AG04449 (cell line): ENCODE measurements at regions not wholly inside any gene's neighbourhood (a gene's known extent, or its start where the extent isn't known, plus 50 kb on each side); places are given as distances from the start of the nearest gene placed in this dataset.

Source experiments
- CTCF ChIA-PET: fragments of 350-600 bp; formaldehyde crosslinking; extraction: SDS; loops from one replicate; lab custom pipeline; 2021; ENCODE audit warnings: antibody characterized with exemption; lab: Yijun Ruan, JAX
- POLR2A ChIA-PET: fragments of 400-600, 350-600 bp; formaldehyde crosslinking; extraction: SDS; loops from one replicate; lab custom pipeline; 2020; ENCODE audit warnings: antibody characterized with exemption, inconsistent platforms; lab: Yijun Ruan, JAX
- DNase-seq: peaks from one replicate; pipeline ENCODE4 v3.0.0-alpha.2; 2010; ENCODE audit warnings: low read depth, low spot score
- H3K4me3 ChIP-seq: 2 replicates; pipeline ENCODE4 v1.5.1; 2011; ENCODE audit warnings: low read depth, mild to moderate bottlenecking, control low read depth, low read length
- CTCF ChIP-seq: IDR thresholded peaks from one replicate; pipeline ENCODE4 v1.5.1; 2011; ENCODE audit warnings: mild to moderate bottlenecking, moderate library complexity, low read length, control low read depth, inconsistent platforms; ENCODE audit not compliant: insufficient read depth; ENCODE audit errors: missing control alignments

DNA sequence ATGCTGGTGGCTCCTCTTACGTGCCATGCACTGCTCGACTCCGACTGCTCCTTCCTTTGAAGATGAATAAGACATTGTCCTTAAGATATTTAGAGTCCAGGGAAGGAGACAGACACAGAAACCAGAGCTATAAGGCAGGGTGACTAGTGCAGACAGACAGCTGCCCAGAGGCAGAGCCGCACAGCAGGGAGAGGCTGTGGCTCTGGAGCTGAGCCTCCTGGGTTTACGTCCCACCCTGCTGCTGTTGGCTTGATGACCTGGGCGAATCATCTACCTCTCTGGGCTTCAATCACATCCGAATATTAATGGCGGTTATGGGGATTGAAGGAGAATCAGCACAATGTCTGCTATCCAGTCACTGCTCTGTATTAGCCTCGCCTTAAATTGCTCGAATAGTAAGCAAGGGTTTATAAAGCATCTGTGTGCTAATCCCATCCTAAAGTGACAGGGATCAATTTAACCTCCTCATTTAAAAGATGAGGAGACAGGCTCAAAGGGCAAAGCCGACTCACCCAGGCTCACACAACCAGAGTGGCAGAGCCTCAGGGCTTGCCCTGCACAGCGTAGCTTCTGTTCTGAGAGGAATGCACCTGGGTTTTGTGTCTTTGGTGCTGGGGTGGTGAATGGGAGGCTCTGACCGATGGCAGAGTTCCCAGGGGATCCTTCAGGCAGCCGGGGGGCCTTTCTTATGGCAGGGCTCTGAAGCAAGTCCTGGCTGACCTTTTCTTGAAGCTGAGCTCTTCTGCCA is 284.1 kb downstream of the MYCN start:
- no peak overlapping the region for H3K4me3 ChIP-seq
- ChIA-PET CTCF (no interaction called here), POLR2A (no interaction called here)
- TF ChIP-seq CTCF: no peak
- DNase-seq: no peak

GRCh38 chr2:16223841-16224177 is 283.5 kb downstream of the MYCN start:
- ChIA-PET CTCF (no interaction called here), POLR2A (no interaction called here)
- no peak for DNase-seq

GRCh38 chr2:16223161-16223840 is 283.0 kb downstream of the MYCN start:
- no peak for DNase-seq
- ChIA-PET POLR2A (no interaction called here), CTCF (no interaction called here)
- TF ChIP-seq CTCF: no peak
- no peak overlapping the region for H3K4me3 ChIP-seq

More at GRCh38 chr2:16223841-16224177, 283.5 kb downstream of the MYCN start:
- no peak for TF ChIP-seq CTCF
- H3K4me3 ChIP-seq: no peak overlapping the region

DNA sequence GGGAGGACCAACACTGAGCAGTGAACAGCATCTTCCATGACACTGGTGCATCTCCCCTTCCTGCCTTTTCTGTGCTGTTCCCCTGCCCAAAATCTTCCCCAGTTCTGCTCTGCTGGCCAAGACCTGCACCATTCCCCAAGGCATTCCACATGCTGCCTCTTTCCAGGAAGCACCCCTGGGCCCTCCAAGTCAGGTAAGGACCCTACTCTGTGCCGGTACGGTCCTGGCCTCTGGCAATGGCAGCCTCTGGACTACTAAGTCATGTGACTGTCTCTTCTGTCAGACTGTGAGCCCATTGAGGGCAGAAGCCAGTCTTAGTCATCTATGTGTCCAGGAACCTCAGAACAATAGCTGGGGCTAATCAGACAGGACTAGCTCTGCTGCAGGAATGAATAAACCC is 282.0 kb downstream of the MYCN start:
- no peak for DNase-seq
- TF ChIP-seq CTCF: no peak
- CTCF ChIA-PET: no interaction called here
- POLR2A ChIA-PET: no interaction called here
- no peak overlapping the region for H3K4me3 ChIP-seq

- CTCF ChIA-PET: no interaction called here
- POLR2A ChIA-PET: no interaction called here
- no peak for TF ChIP-seq CTCF
- DNase-seq: no peak
- H3K4me3 ChIP-seq: no peak overlapping the region
Measured at GRCh38 chr2:16221461-16222010, 281.2 kb downstream of the MYCN start.

GRCh38 chr2:16219292-16219975 is 279.1 kb downstream of the MYCN start:
- TF ChIP-seq CTCF: no peak

More at GRCh38 chr2:16219292-16219975, 279.1 kb downstream of the MYCN start:
- DNase-seq: no peak
- POLR2A ChIA-PET: no interaction called here
- CTCF ChIA-PET: no interaction called here
- H3K4me3 ChIP-seq: no peak overlapping the region
